GM23338 (cell line): ENCODE measurements at regions not wholly inside any gene's neighbourhood (a gene's known extent, or its start where the extent isn't known, plus 50 kb on each side); places are given as distances from the start of the nearest gene placed in this dataset.

ENCODE experiments used
- ATAC-seq: fragments of 200-7000 bp; cut with Tn5 transposase; 3 replicates; pipeline ENCODE4 v1.9.1; 2020
- DNase-seq: peaks from one replicate; pipeline ENCODE4 v3.0.0-alpha.2; 2015; ENCODE audit warnings: low spot score
- H2AFZ ChIP-seq: fragments of 200-600 bp; sonication (generic); 2 replicates; pipeline ENCODE4 v1.8.0; 2016; ENCODE audit warnings: antibody characterized with exemption, mild to moderate bottlenecking, moderate library complexity
- H3F3A ChIP-seq: fragments of 200-600 bp; sonication (generic); replicated peaks from 2 replicates; pipeline ENCODE4 v1.8.0; 2017; ENCODE audit warnings: antibody characterized with exemption, mixed run types, low read depth
- H3K27ac ChIP-seq: fragments of 200-600 bp; sonication (generic); 2 replicates; pipeline ENCODE4 v1.6.1; 2016; ENCODE audit warnings: low read depth
- H3K27me3 ChIP-seq: fragments of 200-600 bp; sonication (generic); 2 replicates; pipeline ENCODE4 v1.8.0; 2016; ENCODE audit warnings: mild to moderate bottlenecking, mixed run types, moderate library complexity; ENCODE audit not compliant: insufficient read depth
- H3K36me3 ChIP-seq: fragments of 200-600 bp; sonication (generic); 2 replicates; pipeline ENCODE4 v1.8.0; 2016; ENCODE audit warnings: mild to moderate bottlenecking; ENCODE audit not compliant: insufficient read depth
- H3K4me1 ChIP-seq: fragments of 200-600 bp; sonication (generic); 2 replicates; pipeline ENCODE4 v1.8.0; 2016; ENCODE audit warnings: mild to moderate bottlenecking, moderate library complexity; ENCODE audit not compliant: insufficient read depth
- H3K4me2 ChIP-seq: fragments of 200-600 bp; sonication (generic); 2 replicates; pipeline ENCODE4 v1.7.1; 2017; ENCODE audit warnings: mixed run types
- H3K4me3 ChIP-seq: fragments of 200-600 bp; sonication (generic); 2 replicates; pipeline ENCODE4 v1.6.1; 2016; ENCODE audit warnings: mixed run types
- H3K79me2 ChIP-seq: fragments of 200-600 bp; sonication (generic); replicated peaks from 2 replicates; pipeline ENCODE4 v1.8.0; 2017; ENCODE audit warnings: mild to moderate bottlenecking; ENCODE audit not compliant: insufficient read depth
- H3K9me2 ChIP-seq: fragments of 200-600 bp; sonication (generic); 2 replicates; pipeline ENCODE4 v1.8.0; 2017; ENCODE audit not compliant: insufficient read depth
- H4K20me1 ChIP-seq: fragments of 200-600 bp; sonication (generic); replicated peaks from 2 replicates; pipeline ENCODE4 v1.8.0; 2017; ENCODE audit warnings: mild to moderate bottlenecking; ENCODE audit not compliant: insufficient read depth
- H3K27ac Mint-ChIP-seq: 2 replicates; pipeline ENCODE4 v1.8.0; 2020; ENCODE audit warnings: inconsistent platforms, mild to moderate bottlenecking, moderate library complexity, mixed read lengths
- H3K27me3 Mint-ChIP-seq: 3 replicates; pipeline ENCODE4 v1.8.0; 2022; ENCODE audit warnings: low read depth, mild to moderate bottlenecking, moderate library complexity, mixed read lengths, inconsistent platforms; ENCODE audit not compliant: insufficient read depth, poor library complexity
- H3K36me3 Mint-ChIP-seq: 3 replicates; pipeline ENCODE4 v1.8.0; 2021; ENCODE audit warnings: low read depth, mild to moderate bottlenecking, inconsistent platforms, moderate library complexity, mixed read lengths
- H3K4me1 Mint-ChIP-seq: 3 replicates; pipeline ENCODE4 v1.8.0; 2020; ENCODE audit warnings: mild to moderate bottlenecking, inconsistent platforms, mixed read lengths
- H3K4me3 Mint-ChIP-seq: 3 replicates; pipeline ENCODE4 v1.8.0; 2021; ENCODE audit warnings: moderate library complexity, mild to moderate bottlenecking, inconsistent platforms, mixed read lengths
- H3K9me3 Mint-ChIP-seq: 3 replicates; pipeline ENCODE4 v1.8.0; 2020; ENCODE audit warnings: moderate library complexity, mild to moderate bottlenecking, inconsistent platforms, mixed read lengths
- CREB1 ChIP-seq: fragments of 250-450 bp; sonication (Bioruptor Pico); IDR thresholded peaks from 2 replicates; pipeline ENCODE4 v1.5.0; 2020; ENCODE audit warnings: low read depth, mild to moderate bottlenecking, moderate library complexity
- EZH2 ChIP-seq: fragments of 200-600 bp; sonication (generic); IDR thresholded peaks from one replicate; pipeline ENCODE4 v1.8.0; 2017; ENCODE audit warnings: antibody characterized with exemption, mild to moderate bottlenecking, low read depth; ENCODE audit not compliant: unreplicated experiment
- EZH2phosphoT487 ChIP-seq: fragments of 200-600 bp; sonication (generic); IDR thresholded peaks from one replicate; pipeline ENCODE4 v1.8.1; 2018; ENCODE audit warnings: antibody characterized with exemption; ENCODE audit not compliant: unreplicated experiment
- JUNB ChIP-seq: IDR thresholded peaks from one replicate; pipeline ENCODE4 v1.6.1; 2016; ENCODE audit warnings: antibody characterized with exemption; ENCODE audit not compliant: unreplicated experiment
- NANOG ChIP-seq: IDR thresholded peaks from 2 replicates; pipeline ENCODE4 v1.6.1; 2016; ENCODE audit warnings: antibody characterized with exemption, borderline replicate concordance
- POLR2AphosphoS5 ChIP-seq: IDR thresholded peaks from 2 replicates; pipeline ENCODE4 v1.6.1; 2016; ENCODE audit warnings: antibody characterized with exemption, low read depth
- STAT1 ChIP-seq: IDR thresholded peaks from one replicate; pipeline ENCODE4 v1.6.1; 2016; ENCODE audit warnings: antibody characterized with exemption; ENCODE audit not compliant: unreplicated experiment
- ZNF114 ChIP-seq: fragments of 250-450 bp; sonication (Bioruptor Pico); IDR thresholded peaks from 2 replicates; pipeline ENCODE4 v1.5.0; 2020; ENCODE audit warnings: mild to moderate bottlenecking, moderate library complexity
- ZNF331 ChIP-seq: fragments of 250-450 bp; sonication (Bioruptor Pico); IDR thresholded peaks from 2 replicates; pipeline ENCODE4 v1.5.0; 2020; ENCODE audit warnings: low read depth, mild to moderate bottlenecking, moderate library complexity
- ZNF462 ChIP-seq: fragments of 250-450 bp; sonication (Bioruptor Pico); IDR thresholded peaks from 2 replicates; pipeline ENCODE4 v1.5.0; 2020; ENCODE audit warnings: mild to moderate bottlenecking, moderate library complexity
- TF ChIP-seq, protein P1 (sequence below), 2 experiments: fragments of 200-600 bp in 1 of 2; sonication (generic) in 1 of 2; conservative IDR thresholded peaks; 2 replicates each; pipeline versions ENCODE4 v1.5.1 to v1.6.1; 2016 to 2017; ENCODE audit warnings: antibody characterized with exemption in 2 of 2, low read depth in 2 of 2, mild to moderate bottlenecking in 2 of 2, moderate library complexity in 1 of 2
- TF ChIP-seq, protein P2 (sequence below): IDR thresholded peaks from one replicate; pipeline ENCODE4 v1.6.1; 2018; ENCODE audit warnings: antibody characterized with exemption; ENCODE audit not compliant: unreplicated experiment
- TF ChIP-seq, protein P3 (sequence below): IDR thresholded peaks from 2 replicates; pipeline ENCODE4 v1.6.1; 2016; ENCODE audit warnings: antibody characterized with exemption

GRCh38 chr15:79529157-79529785 lies 97.1 kb downstream of the MINAR1 start:
- no peak overlapping the region for H3K4me3 Mint-ChIP-seq
- H3K27ac Mint-ChIP-seq: no peak overlapping the region
- no peak for TF ChIP-seq STAT1
- TF ChIP-seq, protein P1, sequence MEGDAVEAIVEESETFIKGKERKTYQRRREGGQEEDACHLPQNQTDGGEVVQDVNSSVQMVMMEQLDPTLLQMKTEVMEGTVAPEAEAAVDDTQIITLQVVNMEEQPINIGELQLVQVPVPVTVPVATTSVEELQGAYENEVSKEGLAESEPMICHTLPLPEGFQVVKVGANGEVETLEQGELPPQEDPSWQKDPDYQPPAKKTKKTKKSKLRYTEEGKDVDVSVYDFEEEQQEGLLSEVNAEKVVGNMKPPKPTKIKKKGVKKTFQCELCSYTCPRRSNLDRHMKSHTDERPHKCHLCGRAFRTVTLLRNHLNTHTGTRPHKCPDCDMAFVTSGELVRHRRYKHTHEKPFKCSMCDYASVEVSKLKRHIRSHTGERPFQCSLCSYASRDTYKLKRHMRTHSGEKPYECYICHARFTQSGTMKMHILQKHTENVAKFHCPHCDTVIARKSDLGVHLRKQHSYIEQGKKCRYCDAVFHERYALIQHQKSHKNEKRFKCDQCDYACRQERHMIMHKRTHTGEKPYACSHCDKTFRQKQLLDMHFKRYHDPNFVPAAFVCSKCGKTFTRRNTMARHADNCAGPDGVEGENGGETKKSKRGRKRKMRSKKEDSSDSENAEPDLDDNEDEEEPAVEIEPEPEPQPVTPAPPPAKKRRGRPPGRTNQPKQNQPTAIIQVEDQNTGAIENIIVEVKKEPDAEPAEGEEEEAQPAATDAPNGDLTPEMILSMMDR (conservative IDR thresholded peaks at IDR 0.05; ENCODE audit: low read depth in 2 of 2): no peak
- TF ChIP-seq NANOG: no peak
- TF ChIP-seq, protein P2, sequence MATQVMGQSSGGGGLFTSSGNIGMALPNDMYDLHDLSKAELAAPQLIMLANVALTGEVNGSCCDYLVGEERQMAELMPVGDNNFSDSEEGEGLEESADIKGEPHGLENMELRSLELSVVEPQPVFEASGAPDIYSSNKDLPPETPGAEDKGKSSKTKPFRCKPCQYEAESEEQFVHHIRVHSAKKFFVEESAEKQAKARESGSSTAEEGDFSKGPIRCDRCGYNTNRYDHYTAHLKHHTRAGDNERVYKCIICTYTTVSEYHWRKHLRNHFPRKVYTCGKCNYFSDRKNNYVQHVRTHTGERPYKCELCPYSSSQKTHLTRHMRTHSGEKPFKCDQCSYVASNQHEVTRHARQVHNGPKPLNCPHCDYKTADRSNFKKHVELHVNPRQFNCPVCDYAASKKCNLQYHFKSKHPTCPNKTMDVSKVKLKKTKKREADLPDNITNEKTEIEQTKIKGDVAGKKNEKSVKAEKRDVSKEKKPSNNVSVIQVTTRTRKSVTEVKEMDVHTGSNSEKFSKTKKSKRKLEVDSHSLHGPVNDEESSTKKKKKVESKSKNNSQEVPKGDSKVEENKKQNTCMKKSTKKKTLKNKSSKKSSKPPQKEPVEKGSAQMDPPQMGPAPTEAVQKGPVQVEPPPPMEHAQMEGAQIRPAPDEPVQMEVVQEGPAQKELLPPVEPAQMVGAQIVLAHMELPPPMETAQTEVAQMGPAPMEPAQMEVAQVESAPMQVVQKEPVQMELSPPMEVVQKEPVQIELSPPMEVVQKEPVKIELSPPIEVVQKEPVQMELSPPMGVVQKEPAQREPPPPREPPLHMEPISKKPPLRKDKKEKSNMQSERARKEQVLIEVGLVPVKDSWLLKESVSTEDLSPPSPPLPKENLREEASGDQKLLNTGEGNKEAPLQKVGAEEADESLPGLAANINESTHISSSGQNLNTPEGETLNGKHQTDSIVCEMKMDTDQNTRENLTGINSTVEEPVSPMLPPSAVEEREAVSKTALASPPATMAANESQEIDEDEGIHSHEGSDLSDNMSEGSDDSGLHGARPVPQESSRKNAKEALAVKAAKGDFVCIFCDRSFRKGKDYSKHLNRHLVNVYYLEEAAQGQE: no peak
- no peak for TF ChIP-seq ZNF114 (CRISPR knock-in tag)
- no peak for TF ChIP-seq EZH2
- TF ChIP-seq, protein P3, sequence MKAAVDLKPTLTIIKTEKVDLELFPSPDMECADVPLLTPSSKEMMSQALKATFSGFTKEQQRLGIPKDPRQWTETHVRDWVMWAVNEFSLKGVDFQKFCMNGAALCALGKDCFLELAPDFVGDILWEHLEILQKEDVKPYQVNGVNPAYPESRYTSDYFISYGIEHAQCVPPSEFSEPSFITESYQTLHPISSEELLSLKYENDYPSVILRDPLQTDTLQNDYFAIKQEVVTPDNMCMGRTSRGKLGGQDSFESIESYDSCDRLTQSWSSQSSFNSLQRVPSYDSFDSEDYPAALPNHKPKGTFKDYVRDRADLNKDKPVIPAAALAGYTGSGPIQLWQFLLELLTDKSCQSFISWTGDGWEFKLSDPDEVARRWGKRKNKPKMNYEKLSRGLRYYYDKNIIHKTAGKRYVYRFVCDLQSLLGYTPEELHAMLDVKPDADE: no peak
- no peak for TF ChIP-seq CREB1 (CRISPR knock-in tag)
- no peak for TF ChIP-seq ZNF331 (CRISPR knock-in tag)
- no peak for TF ChIP-seq JUNB
- no peak for TF ChIP-seq EZH2phosphoT487
- TF ChIP-seq POLR2AphosphoS5: no peak
- no peak for TF ChIP-seq ZNF462
- Histone ChIP-seq H3K4me3 (no peak overlapping the region), H3K27me3 (no peaks in the 10 kb centered on the region), H2AFZ (no peak overlapping the region), H3K4me1 (no peaks in the 10 kb centered on the region), H3K9me2 (peaks cover 10% of the 10 kb centered on the region; the same call in 1 of the 2 replicates), H3K36me3 (no peaks in the 10 kb centered on the region), H3F3A (no peaks in the 10 kb centered on the region), H3K27ac (no peak overlapping the region), H3K79me2 (no peaks in the 10 kb centered on the region), H4K20me1 (no peaks in the 10 kb centered on the region), H3K4me2 (no peak overlapping the region)
- DNase-seq (no peak), ATAC-seq (no peak)
- no peaks in the 10 kb centered on the region for H3K4me1 Mint-ChIP-seq
- H3K36me3 Mint-ChIP-seq: no peaks in the 10 kb centered on the region
- no peaks in the 10 kb centered on the region for H3K9me3 Mint-ChIP-seq
- peaks cover 1% of the 10 kb centered on the region for H3K27me3 Mint-ChIP-seq
